ENCODE measurements at regions not wholly inside any gene's neighbourhood (a gene's known extent, or its start where the extent isn't known, plus 50 kb on each side); places are given as distances from the start of the nearest gene placed in this dataset.
"Not testable (repeated sequence)": the region's sequence is repeated elsewhere in the genome, so short reads cannot be mapped to it uniquely, and the experiment has no call there.

- DNase-seq = no peak
Measured at GRCh38 chr2:16111838-16112210, 171.5 kb downstream of the MYCN start.

GRCh38 chr2:16109821-16110310 is 169.5 kb downstream of the MYCN start:
- no peak for DNase-seq

DNA sequence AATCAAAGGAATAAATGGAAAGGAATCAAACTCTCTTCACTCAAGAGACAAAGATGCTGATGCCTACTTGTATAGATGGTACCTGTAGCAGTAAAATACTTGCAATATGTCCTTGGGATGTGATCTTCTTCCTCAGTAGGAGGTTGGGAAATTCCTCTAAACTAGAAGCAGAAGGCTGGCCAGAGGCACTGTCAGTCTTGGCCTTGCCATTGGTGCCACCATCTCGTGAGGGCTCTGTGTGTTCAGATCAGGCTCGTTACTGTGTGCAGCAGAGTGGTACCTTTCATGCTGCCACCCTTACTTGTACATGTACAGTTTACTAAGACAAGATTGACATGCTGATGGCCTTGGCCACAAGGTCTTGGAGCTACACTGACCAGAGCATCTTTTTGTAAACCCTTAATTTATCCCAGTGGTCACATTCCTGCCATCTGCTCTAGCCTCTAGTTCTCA is 169.0 kb downstream of the MYCN start:
- no peak for DNase-seq

DNA sequence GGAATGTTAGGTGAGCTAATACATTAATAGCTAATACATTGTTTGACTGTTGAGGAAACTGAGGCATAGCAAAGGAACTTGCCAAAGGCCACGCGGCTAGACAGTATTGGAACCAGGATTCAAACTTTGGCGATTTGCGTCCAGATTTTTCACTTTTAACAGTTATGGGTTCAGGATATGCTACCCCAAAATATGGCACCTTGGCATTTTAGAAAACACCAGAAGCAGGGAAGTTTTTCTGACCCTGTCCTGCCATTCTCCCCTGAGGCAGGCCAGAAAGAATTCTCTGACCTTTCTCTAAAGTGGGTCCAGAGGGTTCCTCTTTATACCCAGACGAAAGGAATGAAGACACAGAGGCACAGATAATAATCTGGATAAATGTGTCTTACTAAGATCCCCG is 166.9 kb downstream of the MYCN start:
- DNase-seq = no peak

DNA sequence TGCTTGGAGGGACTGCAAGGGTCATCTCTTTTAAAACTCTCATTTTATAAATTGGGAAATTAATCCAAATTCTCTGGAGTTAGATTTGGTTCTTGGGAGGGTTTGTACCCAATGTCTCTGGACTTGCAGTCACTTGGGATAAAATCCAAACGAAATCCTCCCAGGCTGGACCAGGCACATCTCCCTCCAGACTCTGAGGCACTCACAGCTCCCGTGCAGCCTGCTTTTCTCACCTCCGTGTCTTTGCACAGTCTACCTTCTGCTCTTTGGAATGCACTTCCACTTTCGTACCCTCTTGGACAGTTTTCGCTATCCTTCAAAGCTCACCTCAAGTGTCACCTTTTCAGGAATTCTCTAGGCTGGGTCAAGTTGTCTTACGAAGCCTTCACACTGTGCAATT is 166.3 kb downstream of the MYCN start:
- no peak for DNase-seq

- no peak for DNase-seq
Measured at GRCh38 chr2:16105669-16106281, 165.4 kb downstream of the MYCN start.

- DNase-seq = no peak
Measured at GRCh38 chr2:16104949-16105668, 164.8 kb downstream of the MYCN start.

- DNase-seq = no peak
Measured at GRCh38 chr2:16104315-16104948, 164.1 kb downstream of the MYCN start.

DNA sequence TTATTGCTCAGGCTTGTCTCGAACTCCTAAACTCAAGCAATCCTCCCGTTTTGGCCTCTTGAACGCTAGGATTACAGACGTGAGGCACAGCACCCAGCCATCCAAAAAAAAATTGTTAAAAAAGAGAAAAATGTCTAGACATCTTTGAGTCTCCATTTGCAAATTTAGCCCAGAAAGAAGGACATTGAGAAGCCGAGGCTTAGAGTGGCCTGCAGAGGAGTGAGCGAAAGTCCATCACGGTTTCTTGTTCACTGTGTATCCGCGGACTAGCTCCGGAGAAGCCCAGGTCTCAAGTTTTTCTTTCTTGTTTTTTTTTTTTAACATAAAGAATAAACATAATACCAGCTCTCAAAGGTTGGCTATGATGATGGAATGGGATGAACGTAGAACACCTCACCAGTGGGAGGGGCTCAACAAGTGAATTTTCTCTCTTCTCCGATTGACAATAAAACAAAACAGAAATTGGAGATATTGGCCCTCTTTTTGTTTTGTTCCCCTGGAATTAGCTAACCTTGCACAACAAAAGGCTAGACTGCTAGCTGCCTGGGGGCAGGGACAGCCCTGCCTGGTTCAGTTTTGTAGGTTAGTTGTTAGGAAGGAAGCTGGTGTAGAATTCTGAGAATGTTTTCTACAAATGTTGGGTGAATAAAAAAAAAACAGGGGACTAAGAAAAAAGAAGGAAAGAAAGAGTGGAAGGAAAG is 163.4 kb downstream of the MYCN start:
- DNase-seq = no peak

DNA sequence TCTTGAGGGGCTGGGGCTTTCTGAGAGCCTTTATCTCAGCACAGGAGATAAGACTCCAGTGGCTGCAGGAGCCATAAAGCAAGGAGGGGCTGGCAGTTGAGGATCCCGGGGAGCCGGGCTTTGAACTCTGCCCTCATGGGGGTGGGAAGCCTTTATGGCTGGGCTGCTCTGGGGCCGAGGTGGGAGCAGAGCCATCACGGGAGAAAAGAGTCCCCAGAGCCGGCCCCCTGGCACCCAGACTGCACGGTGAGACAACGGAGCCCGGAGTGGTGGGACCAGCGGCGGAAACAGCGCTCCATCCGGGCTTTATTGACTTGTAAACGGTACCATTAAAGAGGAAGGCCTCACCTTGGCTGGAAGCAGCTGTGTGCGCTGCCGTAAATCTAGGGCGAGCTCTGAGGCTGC is 162.6 kb downstream of the MYCN start:
- DNase-seq = no peak

DNA sequence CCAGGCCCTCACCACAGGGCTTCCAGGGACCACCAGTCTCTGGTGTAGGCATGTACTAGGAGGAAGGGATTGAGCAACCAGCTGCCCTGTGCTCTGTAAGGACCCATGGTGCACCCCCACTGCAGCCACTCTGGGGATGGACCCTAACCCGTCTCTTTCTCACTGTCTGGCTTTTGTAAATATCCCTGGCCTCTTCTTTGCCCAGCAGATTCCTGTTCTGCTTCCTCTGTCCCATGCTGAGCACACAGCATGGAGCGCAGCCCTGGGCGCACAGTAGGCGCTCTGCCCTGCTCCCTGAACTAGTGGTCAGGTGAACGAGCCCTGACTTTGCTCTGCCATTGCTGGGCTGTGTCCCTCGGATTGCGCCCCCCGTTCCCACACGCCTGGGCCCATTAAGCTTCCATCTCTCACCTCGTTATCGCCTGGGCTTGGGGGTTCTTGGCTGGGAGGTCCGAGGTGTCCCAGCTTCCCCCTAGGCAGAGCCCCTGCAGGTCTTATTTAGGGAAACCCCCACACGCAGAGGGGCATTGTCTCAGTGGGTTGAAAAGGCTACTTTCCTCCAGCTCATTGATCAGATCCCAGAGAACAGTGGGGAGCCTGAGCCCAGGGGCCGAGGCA is 162.1 kb downstream of the MYCN start:
- no peak for DNase-seq

DNA sequence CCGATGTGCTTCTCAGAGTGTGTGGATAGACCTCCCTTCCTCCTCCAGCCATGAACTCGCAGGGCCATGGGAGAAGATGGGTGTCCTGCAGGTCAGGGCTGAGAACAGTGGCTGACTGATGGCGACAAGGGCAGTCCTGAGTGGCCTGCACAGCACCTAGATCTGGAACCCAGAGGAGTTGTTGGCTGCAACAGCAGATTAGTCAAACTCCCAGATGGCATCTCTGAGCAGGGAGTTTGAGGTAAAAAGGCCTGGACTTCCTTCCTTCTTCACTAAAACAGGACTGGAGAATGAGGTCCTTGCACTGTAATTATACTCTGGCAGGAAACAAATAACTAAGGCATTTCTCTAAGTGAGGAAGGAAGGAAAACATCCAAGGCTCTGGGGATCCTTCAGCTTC is 160.8 kb downstream of the MYCN start:
- DNase-seq = no peak

DNA sequence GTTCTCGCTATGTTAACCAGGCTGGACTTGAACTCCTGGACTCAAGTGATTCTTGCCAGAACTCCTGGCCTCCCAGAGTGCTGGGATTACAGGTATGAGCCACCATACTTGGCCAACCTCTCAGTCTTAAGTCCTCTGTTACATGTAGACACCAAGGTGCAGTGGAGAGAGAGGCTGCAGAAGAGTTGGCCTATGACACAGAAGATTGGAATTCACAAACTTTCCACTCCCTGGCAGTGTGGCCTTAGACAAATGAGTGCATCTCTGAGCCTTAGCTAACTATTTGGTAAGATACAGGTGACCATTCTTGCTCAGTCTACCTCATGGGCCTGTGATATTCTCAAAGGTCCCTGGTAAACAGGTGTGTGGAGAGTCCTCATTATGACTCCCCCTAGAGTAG is 159.7 kb downstream of the MYCN start:
- no peak for DNase-seq

DNA sequence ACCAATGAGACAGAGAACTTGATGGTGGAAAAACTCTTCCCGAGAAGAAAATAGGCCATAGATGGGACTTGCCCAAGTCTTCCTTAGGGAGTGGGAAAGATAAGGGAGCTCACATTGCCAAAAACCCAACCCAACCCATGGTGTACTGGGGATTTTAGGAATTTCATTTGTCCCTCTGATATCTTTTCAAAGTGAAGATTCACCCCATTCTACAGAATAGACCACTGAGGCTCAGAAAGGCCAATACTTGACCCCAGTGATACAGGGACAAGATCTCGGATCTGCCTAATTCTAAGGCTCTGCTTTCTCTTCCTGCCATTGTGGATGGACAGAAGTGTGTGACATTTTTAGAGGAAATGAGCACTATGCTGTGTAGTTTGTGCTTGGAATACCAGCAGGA is 159.0 kb downstream of the MYCN start:
- DNase-seq = no peak

DNA sequence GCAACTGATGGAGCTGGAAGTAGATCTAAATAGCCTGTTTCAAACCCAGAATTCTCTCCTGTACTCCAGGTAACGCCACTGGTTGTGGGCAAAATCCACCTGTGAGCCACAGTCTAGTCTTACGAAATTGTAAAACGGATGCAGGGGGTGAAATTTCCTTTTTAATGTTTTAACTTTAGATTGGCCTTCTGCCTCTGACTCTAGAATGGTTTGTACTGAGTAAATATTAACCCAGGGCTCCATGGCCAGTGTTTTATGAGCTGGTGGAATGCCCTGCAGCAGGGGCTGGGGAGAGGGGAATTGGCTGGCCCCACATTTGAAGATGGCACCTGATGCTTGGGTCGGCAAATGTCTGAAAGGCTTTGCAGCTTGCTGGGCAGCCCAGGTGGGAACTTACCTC is 156.6 kb downstream of the MYCN start:
- DNase-seq = no peak

DNA sequence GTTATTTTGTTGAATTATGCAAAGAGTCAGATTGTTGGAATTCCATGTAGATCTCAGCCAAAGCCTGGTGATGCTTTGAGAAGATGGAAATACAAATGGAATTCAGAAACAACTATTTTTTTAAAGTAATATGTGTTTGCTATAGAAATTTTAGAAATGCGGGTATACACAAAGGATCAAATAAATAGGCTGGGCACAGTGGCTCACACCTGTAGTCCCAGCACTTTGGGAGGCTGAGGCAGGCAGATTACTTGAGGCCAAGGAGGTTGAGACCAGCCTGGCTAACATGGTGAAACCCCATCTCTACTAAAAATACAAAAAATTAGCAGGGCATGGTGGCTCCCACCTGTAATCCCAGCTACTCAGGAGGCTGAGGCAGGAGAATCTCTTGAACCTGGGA is 155.1 kb downstream of the MYCN start:
- not testable (repeated sequence) for DNase-seq

GRCh38 chr2:16094811-16095210 is 154.5 kb downstream of the MYCN start:
- no peak for DNase-seq

DNA sequence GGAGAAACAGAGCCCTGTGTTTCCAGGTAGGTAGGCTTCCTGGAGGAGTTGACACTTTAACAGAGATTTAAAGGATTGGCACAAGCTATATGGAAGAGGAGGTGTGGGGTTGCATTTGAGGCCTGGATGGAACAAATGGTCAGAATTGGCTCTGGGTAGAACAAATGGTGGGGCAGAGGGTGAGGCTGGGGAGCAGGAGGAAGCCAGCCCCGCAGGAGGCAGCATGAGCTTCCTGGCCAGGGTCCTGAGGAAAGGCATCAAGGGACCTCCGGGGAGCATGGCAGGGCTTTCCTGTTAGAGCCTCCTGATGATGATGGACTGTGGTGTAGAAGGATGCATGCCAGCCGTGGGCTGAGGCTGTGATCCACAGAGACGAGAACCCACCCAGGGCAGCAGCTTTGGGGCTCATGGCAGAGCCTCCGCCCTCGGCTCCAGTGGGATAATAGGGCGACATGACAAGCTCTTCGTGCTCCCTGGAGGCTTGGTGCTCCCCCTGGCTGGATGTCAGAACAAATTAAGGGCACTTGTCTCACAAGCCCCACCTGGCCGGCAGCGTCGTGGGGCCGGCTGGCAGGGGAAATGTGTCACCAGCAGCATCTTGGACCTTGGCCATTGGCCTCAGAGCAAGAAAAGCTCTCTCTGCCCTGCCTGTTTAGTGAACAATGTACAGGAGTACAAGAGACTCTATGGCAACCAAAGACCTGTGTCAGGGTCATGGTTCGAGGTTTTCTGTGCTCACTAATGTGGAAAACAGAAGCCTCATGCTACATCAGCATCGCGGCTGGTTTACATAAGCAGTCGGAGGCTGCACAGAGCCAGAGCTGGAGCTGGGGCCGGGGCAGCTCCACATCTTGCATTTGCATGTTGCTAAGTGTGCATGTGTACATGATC is 153.5 kb downstream of the MYCN start:
- no peak for DNase-seq

GRCh38 chr2:16092861-16093638 is 152.7 kb downstream of the MYCN start:
- no peak for DNase-seq

DNA sequence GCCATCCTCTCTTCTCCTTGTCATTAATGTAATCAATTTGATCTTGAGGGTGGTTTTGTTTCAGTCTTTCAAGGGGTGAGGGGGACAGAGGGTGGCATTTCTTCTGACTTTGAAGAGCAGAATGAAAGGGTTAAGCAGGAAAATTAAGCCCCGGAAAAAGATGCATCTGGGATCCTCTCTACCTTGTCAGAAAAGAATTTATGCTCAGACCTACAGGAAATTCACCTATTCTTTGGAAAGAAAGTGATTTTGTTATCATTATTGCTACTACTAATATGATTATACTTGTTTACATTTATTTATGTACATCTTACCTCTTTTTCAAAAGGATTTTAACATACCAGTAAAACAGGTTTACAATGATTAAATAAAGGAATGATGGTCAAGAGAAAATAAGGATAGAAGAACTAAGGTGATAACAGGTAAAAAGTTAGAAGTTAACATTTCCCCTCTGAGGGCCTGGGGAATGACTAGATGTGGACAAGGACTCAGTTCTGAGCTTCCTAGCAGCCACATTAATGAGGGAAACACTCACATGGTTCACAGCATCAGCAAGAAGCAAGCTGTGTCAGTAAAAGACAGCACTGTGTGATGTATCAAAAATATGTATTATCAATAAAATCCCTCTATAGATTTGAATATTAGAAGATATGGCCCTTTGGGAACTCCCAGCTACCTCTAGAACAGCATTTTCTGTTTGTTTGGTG is 151.4 kb downstream of the MYCN start:
- no peak for DNase-seq
